ENCODE measurements at regions not wholly inside any gene's neighbourhood (a gene's known extent, or its start where the extent isn't known, plus 50 kb on each side); places are given as distances from the start of the nearest gene placed in this dataset.

DNA sequence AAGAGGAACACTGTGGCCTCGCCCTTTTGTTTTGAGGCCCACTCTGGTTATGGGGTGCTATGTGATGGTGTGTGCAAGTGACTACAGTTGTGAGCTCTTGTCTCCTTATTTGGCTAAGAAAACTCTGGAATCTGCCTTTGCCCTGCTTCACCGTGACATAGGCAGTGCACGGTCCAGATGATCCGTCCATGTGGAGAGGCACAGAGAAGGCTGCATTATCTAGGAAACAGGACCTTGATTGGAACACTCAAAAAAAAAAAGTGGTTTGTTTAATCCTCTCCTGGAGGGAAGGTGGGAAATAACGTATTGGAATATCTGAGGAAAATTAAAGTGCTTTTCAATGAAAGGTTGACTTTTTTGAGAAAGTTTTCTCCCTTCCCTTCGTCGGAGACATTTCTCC lies 233.3 kb downstream of the CHD9NB start (continued):
- TF ChIP-seq CDX4 (CRISPR knock-in tag; IDR thresholded peaks at IDR 0.05; ENCODE audit: borderline replicate concordance), result no peak

GRCh38 chr16:52817696-52818095 lies 235.0 kb downstream of the CHD9NB start:
- TF ChIP-seq EMX1 (CRISPR knock-in tag; IDR thresholded peaks at IDR 0.05) (no peak), GABPB1 (CRISPR knock-in tag; IDR thresholded peaks at IDR 0.05) (no peak), USF1 (CRISPR knock-in tag; IDR thresholded peaks at IDR 0.05) (no peak), NFATC4 (CRISPR knock-in tag; IDR thresholded peaks at IDR 0.05) (no peak), ETV6 (CRISPR knock-in tag; IDR thresholded peaks at IDR 0.05) (no peak), TP53 (CRISPR knock-in tag; IDR thresholded peaks at IDR 0.05) (no peak), IRF2 (CRISPR knock-in tag; IDR thresholded peaks at IDR 0.05; ENCODE audit: borderline replicate concordance, low read depth) (no peak), ZNF138 (CRISPR knock-in tag; conservative IDR thresholded peaks at IDR 0.05) (no peak), RORB (CRISPR knock-in tag; IDR thresholded peaks at IDR 0.05) (no peak), NR3C1 (CRISPR knock-in tag; conservative IDR thresholded peaks at IDR 0.05; ENCODE audit: low read depth) (no peak), PREB (CRISPR knock-in tag; IDR thresholded peaks at IDR 0.05; ENCODE audit: borderline replicate concordance) (no peak), ZNF416 (CRISPR knock-in tag; IDR thresholded peaks at IDR 0.05) (no peak), ZNF512 (CRISPR knock-in tag; IDR thresholded peaks at IDR 0.05; ENCODE audit: borderline replicate concordance) (no peak), ZNF425 (CRISPR knock-in tag; conservative IDR thresholded peaks at IDR 0.05) (no peak), JAZF1 (CRISPR knock-in tag; IDR thresholded peaks at IDR 0.05) (no peak), ZBTB43 (CRISPR knock-in tag; IDR thresholded peaks at IDR 0.05) (no peak)
- TF ChIP-seq, protein P1, sequence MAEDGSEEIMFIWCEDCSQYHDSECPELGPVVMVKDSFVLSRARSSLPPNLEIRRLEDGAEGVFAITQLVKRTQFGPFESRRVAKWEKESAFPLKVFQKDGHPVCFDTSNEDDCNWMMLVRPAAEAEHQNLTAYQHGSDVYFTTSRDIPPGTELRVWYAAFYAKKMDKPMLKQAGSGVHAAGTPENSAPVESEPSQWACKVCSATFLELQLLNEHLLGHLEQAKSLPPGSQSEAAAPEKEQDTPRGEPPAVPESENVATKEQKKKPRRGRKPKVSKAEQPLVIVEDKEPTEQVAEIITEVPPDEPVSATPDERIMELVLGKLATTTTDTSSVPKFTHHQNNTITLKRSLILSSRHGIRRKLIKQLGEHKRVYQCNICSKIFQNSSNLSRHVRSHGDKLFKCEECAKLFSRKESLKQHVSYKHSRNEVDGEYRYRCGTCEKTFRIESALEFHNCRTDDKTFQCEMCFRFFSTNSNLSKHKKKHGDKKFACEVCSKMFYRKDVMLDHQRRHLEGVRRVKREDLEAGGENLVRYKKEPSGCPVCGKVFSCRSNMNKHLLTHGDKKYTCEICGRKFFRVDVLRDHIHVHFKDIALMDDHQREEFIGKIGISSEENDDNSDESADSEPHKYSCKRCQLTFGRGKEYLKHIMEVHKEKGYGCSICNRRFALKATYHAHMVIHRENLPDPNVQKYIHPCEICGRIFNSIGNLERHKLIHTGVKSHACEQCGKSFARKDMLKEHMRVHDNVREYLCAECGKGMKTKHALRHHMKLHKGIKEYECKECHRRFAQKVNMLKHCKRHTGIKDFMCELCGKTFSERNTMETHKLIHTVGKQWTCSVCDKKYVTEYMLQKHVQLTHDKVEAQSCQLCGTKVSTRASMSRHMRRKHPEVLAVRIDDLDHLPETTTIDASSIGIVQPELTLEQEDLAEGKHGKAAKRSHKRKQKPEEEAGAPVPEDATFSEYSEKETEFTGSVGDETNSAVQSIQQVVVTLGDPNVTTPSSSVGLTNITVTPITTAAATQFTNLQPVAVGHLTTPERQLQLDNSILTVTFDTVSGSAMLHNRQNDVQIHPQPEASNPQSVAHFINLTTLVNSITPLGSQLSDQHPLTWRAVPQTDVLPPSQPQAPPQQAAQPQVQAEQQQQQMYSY (CRISPR knock-in tag; IDR thresholded peaks at IDR 0.05), result no peak
- TF ChIP-seq, protein P2, sequence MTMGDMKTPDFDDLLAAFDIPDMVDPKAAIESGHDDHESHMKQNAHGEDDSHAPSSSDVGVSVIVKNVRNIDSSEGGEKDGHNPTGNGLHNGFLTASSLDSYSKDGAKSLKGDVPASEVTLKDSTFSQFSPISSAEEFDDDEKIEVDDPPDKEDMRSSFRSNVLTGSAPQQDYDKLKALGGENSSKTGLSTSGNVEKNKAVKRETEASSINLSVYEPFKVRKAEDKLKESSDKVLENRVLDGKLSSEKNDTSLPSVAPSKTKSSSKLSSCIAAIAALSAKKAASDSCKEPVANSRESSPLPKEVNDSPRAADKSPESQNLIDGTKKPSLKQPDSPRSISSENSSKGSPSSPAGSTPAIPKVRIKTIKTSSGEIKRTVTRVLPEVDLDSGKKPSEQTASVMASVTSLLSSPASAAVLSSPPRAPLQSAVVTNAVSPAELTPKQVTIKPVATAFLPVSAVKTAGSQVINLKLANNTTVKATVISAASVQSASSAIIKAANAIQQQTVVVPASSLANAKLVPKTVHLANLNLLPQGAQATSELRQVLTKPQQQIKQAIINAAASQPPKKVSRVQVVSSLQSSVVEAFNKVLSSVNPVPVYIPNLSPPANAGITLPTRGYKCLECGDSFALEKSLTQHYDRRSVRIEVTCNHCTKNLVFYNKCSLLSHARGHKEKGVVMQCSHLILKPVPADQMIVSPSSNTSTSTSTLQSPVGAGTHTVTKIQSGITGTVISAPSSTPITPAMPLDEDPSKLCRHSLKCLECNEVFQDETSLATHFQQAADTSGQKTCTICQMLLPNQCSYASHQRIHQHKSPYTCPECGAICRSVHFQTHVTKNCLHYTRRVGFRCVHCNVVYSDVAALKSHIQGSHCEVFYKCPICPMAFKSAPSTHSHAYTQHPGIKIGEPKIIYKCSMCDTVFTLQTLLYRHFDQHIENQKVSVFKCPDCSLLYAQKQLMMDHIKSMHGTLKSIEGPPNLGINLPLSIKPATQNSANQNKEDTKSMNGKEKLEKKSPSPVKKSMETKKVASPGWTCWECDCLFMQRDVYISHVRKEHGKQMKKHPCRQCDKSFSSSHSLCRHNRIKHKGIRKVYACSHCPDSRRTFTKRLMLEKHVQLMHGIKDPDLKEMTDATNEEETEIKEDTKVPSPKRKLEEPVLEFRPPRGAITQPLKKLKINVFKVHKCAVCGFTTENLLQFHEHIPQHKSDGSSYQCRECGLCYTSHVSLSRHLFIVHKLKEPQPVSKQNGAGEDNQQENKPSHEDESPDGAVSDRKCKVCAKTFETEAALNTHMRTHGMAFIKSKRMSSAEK (CRISPR knock-in tag; IDR thresholded peaks at IDR 0.05; ENCODE audit: borderline replicate concordance), result no peak
- TF ChIP-seq, protein P3, sequence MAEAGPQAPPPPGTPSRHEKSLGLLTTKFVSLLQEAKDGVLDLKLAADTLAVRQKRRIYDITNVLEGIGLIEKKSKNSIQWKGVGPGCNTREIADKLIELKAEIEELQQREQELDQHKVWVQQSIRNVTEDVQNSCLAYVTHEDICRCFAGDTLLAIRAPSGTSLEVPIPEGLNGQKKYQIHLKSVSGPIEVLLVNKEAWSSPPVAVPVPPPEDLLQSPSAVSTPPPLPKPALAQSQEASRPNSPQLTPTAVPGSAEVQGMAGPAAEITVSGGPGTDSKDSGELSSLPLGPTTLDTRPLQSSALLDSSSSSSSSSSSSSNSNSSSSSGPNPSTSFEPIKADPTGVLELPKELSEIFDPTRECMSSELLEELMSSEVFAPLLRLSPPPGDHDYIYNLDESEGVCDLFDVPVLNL (CRISPR knock-in tag; IDR thresholded peaks at IDR 0.05; ENCODE audit: borderline replicate concordance, low read depth), result no peak
- ChIA-PET CTCF (no interaction called here), POLR2A (no interaction called here)
- Mint-ChIP-seq H3K4me3 (no peak overlapping the region), H3K27ac (no peak overlapping the region), H3K36me3 (no peaks in the 10 kb centered on the region), H3K9me3 (peaks cover 16% of the 10 kb centered on the region), H3K4me1 (peaks cover 5% of the 10 kb centered on the region), H3K27me3 (ENCODE audit: low read depth) (no peaks in the 10 kb centered on the region)
- ATAC-seq, result no peak
- DNase-seq (ENCODE audit: low spot score), result no peak

All from WTC11 (cell line).